ENCODE measurements at regions not wholly inside any gene's neighbourhood (a gene's known extent, or its start where the extent isn't known, plus 50 kb on each side); places are given as distances from the start of the nearest gene placed in this dataset.

DNA sequence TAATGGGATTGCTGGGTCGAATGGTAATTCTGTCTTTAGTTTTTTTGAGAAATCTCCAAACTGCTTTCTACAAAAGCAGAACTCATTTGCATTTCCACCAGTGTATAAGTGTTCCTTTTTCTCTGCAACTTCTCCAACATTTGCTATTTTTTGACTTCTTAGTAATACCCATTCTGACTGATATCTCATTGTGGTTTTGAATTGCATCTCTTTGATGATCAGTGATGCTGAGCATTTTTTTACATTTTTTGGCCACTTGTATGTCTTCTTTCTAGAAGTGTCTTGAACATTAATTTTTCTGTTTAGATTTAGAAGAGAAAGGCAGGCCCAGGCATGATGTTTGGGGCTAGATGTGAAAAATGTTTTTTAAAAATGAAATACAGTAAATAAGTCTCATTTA lies 553.1 kb upstream of the MAN1A1 start:
- Histone ChIP-seq H4K20me1 (ENCODE audit: insufficient read depth) (no peaks in the 10 kb centered on the region), H3K79me2 (replicated peaks; ENCODE audit: insufficient read depth, low read length) (no peaks in the 10 kb centered on the region), H3K9me3 (ENCODE audit: low read length) (no peaks in the 10 kb centered on the region), H3K9me2 (ENCODE audit: insufficient read depth, low read length) (no peaks in the 10 kb centered on the region), H2AFZ (ENCODE audit: low read depth, low read length) (no peak overlapping the region), H3K9ac (ENCODE audit: low read length) (no peak overlapping the region), H3K27ac (ENCODE audit: low read length) (no peak overlapping the region), H3K27me3 (ENCODE audit: insufficient read depth, low read depth, low read length) (no peaks in the 10 kb centered on the region), H3F3A (ENCODE audit: insufficient read depth, low read length, poor library complexity, severe bottlenecking) (no peaks in the 10 kb centered on the region), H3K36me3 (ENCODE audit: insufficient read depth, low read length) (no peaks in the 10 kb centered on the region), H3K4me2 (ENCODE audit: low read length) (no peak overlapping the region), H3K4me3 (ENCODE audit: low read length) (no peak overlapping the region)
- TF ChIP-seq SMC3 (conservative IDR thresholded peaks at IDR 0.05; ENCODE audit: poor library complexity) (no peak), CTCF (IDR thresholded peaks at IDR 0.05; ENCODE audit: poor library complexity, severe bottlenecking) (no peak), MXI1 (conservative IDR thresholded peaks at IDR 0.05; ENCODE audit: poor library complexity, severe bottlenecking) (no peak), POLR2AphosphoS5 (IDR thresholded peaks at IDR 0.05) (no peak), REST (IDR thresholded peaks at IDR 0.05; ENCODE audit: borderline replicate concordance) (no peak), EZH2 (IDR thresholded peaks at IDR 0.05; ENCODE audit: borderline replicate concordance, insufficient read depth, low read length, poor library complexity, severe bottlenecking) (no peak), TAF1 (IDR thresholded peaks at IDR 0.05; ENCODE audit: low read depth) (no peak), EP300 (conservative IDR thresholded peaks at IDR 0.05; ENCODE audit: poor library complexity, severe bottlenecking) (no peak), RAD21 (conservative IDR thresholded peaks at IDR 0.05) (no peak)

DNA sequence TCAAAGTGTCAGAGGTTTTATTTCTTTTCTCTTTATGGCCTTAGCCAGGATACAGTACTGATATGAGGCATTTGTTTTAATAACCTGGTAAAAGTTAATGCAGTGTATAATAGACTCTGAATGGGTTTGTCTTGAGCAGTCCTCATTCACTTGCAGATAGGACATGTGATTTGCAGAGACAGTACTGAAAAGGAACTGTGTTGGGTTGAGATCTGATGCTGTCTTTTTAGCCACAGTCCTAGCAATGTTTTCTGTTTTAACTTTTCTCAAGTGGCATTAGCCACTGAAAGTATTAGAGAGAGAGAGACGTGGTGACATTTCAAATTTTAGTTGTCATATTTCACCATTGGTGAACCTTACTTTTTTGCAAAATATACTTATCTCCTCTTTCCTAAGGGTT lies 547.2 kb upstream of the MAN1A1 start:
- no peak for TF ChIP-seq TAF1 (IDR thresholded peaks at IDR 0.05; ENCODE audit: low read depth)
- no peak for TF ChIP-seq MXI1 (conservative IDR thresholded peaks at IDR 0.05; ENCODE audit: poor library complexity, severe bottlenecking)
- TF ChIP-seq POLR2AphosphoS5 (IDR thresholded peaks at IDR 0.05): no peak
- TF ChIP-seq CTCF (IDR thresholded peaks at IDR 0.05; ENCODE audit: poor library complexity, severe bottlenecking): no peak
- no peak for TF ChIP-seq EP300 (conservative IDR thresholded peaks at IDR 0.05; ENCODE audit: poor library complexity, severe bottlenecking)
- TF ChIP-seq REST (IDR thresholded peaks at IDR 0.05; ENCODE audit: borderline replicate concordance): no peak
- no peak for TF ChIP-seq EZH2 (IDR thresholded peaks at IDR 0.05; ENCODE audit: borderline replicate concordance, insufficient read depth, low read length, poor library complexity, severe bottlenecking)
- TF ChIP-seq SMC3 (conservative IDR thresholded peaks at IDR 0.05; ENCODE audit: poor library complexity): no peak
- no peak for TF ChIP-seq RAD21 (conservative IDR thresholded peaks at IDR 0.05)
- H3K79me2 ChIP-seq (replicated peaks; ENCODE audit: insufficient read depth, low read length): no peaks in the 10 kb centered on the region
- H3K9me2 ChIP-seq (ENCODE audit: insufficient read depth, low read length): no peaks in the 10 kb centered on the region
- H3K27ac ChIP-seq (ENCODE audit: low read length): no peak overlapping the region
- no peak overlapping the region for H2AFZ ChIP-seq (ENCODE audit: low read depth, low read length)
- H3K36me3 ChIP-seq (ENCODE audit: insufficient read depth, low read length): no peaks in the 10 kb centered on the region
- H3F3A ChIP-seq (ENCODE audit: insufficient read depth, low read length, poor library complexity, severe bottlenecking): no peaks in the 10 kb centered on the region
- no peaks in the 10 kb centered on the region for H3K27me3 ChIP-seq (ENCODE audit: insufficient read depth, low read depth, low read length)
- H3K4me2 ChIP-seq (ENCODE audit: low read length): no peak overlapping the region
- H3K9ac ChIP-seq (ENCODE audit: low read length): no peak overlapping the region
- no peak overlapping the region for H3K4me3 ChIP-seq (ENCODE audit: low read length)
- no peaks in the 10 kb centered on the region for H3K9me3 ChIP-seq (ENCODE audit: low read length)
- no peaks in the 10 kb centered on the region for H4K20me1 ChIP-seq (ENCODE audit: insufficient read depth)

Measured in neural cell (in vitro differentiated cells).